Nephron progenitor cell (in vitro differentiated cells): ENCODE measurements at regions not wholly inside any gene's neighbourhood (a gene's known extent, or its start where the extent isn't known, plus 50 kb on each side); places are given as distances from the start of the nearest gene placed in this dataset.
"Not testable (repeated sequence)": the region's sequence is repeated elsewhere in the genome, so short reads cannot be mapped to it uniquely, and the experiment has no call there.

Source experiments
- DNase-seq: peaks from one replicate; pipeline ENCODE4 v3.0.0; 2021
- H3K27ac Mint-ChIP-seq: 2 replicates; pipeline ENCODE4 v1.8.0; 2021; ENCODE audit warnings: mild to moderate bottlenecking, moderate library complexity, mixed read lengths
- H3K27me3 Mint-ChIP-seq: 2 replicates; pipeline ENCODE4 v1.8.0; 2021; ENCODE audit warnings: mild to moderate bottlenecking, low read depth, mixed read lengths; ENCODE audit not compliant: poor library complexity
- H3K36me3 Mint-ChIP-seq: 2 replicates; pipeline ENCODE4 v1.8.0; 2021; ENCODE audit warnings: low read depth, mixed read lengths
- H3K4me1 Mint-ChIP-seq: 2 replicates; pipeline ENCODE4 v1.8.0; 2021; ENCODE audit warnings: mixed read lengths
- H3K4me3 Mint-ChIP-seq: 2 replicates; pipeline ENCODE4 v1.8.0; 2021; ENCODE audit warnings: mild to moderate bottlenecking, moderate library complexity, mixed read lengths
- H3K9me3 Mint-ChIP-seq: 2 replicates; pipeline ENCODE4 v1.8.0; 2021; ENCODE audit warnings: mild to moderate bottlenecking, moderate library complexity, mixed read lengths
- TF ChIP-seq, protein P1 (sequence below): fragments of 200-600 bp; sonication (generic); IDR thresholded peaks from 2 replicates; pipeline ENCODE4 v1.5.0; 2021; ENCODE audit warnings: antibody characterized with exemption

DNA sequence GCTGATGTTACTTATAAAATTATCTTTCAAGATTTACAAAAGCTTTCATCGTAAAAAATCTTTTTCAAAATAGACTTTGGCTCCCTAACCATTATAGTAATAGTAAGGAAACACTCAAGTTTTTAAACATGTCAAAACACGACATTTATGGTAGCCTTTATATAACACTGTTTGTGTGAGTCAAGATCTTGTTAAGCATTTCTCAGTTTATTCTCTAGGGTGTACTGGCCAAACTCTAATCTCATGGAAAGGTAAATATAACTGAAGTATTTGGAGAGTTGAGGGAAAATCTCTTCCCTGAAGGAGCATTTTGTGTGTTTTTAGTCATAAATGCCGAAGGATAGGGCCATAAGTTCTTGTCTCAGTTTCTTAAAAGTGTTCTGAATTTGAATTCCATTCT lies 790.9 kb upstream of the NCAM2 start:
- Mint-ChIP-seq H3K27ac (peak overlapping the region; percentile 15), H3K27me3 (peaks cover 4% of the 10 kb centered on the region), H3K9me3 (no peaks in the 10 kb centered on the region), H3K4me1 (peaks cover 8% of the 10 kb centered on the region), H3K36me3 (no peaks in the 10 kb centered on the region), H3K4me3 (no peak overlapping the region)
- TF ChIP-seq, protein P1, sequence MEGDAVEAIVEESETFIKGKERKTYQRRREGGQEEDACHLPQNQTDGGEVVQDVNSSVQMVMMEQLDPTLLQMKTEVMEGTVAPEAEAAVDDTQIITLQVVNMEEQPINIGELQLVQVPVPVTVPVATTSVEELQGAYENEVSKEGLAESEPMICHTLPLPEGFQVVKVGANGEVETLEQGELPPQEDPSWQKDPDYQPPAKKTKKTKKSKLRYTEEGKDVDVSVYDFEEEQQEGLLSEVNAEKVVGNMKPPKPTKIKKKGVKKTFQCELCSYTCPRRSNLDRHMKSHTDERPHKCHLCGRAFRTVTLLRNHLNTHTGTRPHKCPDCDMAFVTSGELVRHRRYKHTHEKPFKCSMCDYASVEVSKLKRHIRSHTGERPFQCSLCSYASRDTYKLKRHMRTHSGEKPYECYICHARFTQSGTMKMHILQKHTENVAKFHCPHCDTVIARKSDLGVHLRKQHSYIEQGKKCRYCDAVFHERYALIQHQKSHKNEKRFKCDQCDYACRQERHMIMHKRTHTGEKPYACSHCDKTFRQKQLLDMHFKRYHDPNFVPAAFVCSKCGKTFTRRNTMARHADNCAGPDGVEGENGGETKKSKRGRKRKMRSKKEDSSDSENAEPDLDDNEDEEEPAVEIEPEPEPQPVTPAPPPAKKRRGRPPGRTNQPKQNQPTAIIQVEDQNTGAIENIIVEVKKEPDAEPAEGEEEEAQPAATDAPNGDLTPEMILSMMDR, result no peak
- no peak for DNase-seq

DNA sequence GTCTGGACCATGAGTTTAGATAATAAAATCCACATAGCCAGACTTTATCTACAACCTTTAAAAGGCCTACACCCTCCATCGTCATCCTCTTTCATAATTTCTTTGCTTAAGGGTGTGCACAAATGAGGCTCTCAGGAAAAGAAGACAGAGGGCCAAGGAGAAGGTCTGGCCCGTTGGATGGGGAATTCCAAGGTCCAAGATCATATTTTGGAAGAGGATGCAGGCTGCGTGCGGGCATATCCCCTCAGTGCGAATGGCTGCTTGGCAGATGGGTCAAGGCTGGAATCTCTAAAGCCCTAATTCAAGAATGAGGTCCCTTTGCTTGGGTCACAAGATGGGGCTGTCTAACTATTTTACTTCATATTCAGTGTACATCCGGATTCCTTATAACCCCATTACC lies 782.2 kb upstream of the NCAM2 start:
- Mint-ChIP-seq H3K27me3 (peaks cover 7% of the 10 kb centered on the region), H3K4me1 (no peaks in the 10 kb centered on the region), H3K36me3 (no peaks in the 10 kb centered on the region), H3K27ac (no peak overlapping the region), H3K4me3 (no peak overlapping the region), H3K9me3 (no peaks in the 10 kb centered on the region)
- TF ChIP-seq, protein P1, result no peak
- no peak for DNase-seq

DNA sequence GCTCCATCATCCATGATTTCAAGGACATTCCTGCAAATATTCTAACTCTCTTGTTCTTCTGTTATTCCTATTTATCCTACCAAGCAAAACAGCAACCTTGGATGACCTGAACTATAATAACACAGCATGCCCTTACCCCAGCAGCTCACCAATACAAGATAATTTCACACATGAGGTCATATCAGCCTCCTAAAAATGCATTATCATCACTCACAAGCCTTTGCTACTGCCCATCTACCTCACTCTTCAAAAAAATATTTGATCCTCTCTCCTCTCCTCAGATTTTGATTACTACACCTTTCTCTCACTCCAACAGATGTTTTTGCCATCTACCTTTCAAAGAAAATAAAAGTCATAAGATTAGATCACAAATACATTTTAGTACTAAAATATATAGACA lies 777.6 kb upstream of the NCAM2 start:
- Mint-ChIP-seq H3K36me3 (no peaks in the 10 kb centered on the region), H3K27me3 (peaks cover 7% of the 10 kb centered on the region), H3K4me1 (no peaks in the 10 kb centered on the region), H3K27ac (no peak overlapping the region), H3K9me3 (no peaks in the 10 kb centered on the region), H3K4me3 (no peak overlapping the region)
- no peak for DNase-seq
- TF ChIP-seq, protein P1, result no peak

DNA sequence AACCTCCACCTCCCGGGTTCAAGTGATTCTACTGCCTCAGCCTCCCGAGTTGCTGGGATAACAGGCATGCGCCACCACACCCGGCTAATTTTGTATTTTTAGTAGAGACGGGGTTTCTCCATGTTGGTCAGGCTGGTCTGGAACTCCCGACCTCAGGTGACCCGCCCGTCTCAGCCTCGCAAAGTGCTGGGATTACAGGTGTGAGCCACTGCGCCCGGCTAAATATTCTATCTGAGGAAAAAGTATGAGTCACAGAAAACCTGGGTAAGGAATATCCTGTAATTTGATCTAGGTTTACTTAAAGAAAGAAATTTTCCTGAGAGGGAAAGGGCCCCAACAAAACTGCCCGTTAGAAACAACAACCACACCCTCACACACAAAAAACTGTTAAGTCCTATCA lies 776.2 kb upstream of the NCAM2 start:
- not testable (repeated sequence) for H3K4me1 Mint-ChIP-seq, DNase-seq, H3K9me3 Mint-ChIP-seq, H3K27me3 Mint-ChIP-seq, H3K27ac Mint-ChIP-seq, H3K4me3 Mint-ChIP-seq, H3K36me3 Mint-ChIP-seq

DNA sequence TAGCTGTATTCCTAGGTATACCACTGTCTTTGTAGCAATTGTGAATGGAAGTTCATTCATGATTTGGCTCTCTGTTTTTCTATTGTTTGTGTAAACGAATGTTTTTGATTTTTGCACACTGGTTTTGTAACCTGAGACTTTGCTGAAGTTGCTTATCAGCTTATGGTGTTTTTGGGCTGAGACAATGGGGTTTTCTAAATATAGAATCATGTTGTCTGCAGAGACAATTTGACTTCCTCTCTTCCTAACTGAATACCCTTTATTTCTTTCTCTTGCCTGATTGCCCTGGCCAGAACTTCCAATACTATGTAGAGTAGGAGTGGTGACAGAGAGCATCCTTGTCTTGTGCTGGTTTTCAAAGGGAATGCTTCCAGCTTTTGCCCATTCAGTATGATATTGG lies 761.6 kb upstream of the NCAM2 start:
- not testable (repeated sequence) for H3K27me3 Mint-ChIP-seq, DNase-seq, H3K36me3 Mint-ChIP-seq, H3K27ac Mint-ChIP-seq, H3K4me1 Mint-ChIP-seq, H3K4me3 Mint-ChIP-seq
- peaks cover 23% of the 10 kb centered on the region for H3K9me3 Mint-ChIP-seq

DNA sequence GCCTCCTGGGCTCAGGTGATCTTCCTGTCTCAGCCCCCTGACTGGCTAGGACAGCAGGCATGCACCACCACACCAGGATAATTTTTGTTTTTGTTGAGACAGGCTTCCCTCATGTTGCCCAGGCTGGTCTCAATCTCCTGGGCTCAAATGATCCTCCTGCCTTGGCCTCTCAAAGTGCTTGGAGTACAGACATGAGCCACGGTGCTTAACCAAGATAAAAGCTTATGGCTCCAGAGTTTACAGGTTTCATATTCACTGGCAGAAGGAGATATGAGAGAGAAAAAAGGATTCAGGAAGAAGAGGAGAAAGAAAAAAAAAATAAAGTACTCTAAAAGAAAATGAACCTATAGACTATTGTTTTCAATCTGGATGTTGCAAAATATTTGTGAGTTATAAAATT lies 748.8 kb upstream of the NCAM2 start:
- TF ChIP-seq, protein P1, result no peak
- Mint-ChIP-seq H3K27me3 (no peaks in the 10 kb centered on the region), H3K9me3 (no peaks in the 10 kb centered on the region), H3K36me3 (no peaks in the 10 kb centered on the region), H3K4me3 (no peak overlapping the region), H3K27ac (no peak overlapping the region), H3K4me1 (no peaks in the 10 kb centered on the region)
- DNase-seq, result no peak

DNA sequence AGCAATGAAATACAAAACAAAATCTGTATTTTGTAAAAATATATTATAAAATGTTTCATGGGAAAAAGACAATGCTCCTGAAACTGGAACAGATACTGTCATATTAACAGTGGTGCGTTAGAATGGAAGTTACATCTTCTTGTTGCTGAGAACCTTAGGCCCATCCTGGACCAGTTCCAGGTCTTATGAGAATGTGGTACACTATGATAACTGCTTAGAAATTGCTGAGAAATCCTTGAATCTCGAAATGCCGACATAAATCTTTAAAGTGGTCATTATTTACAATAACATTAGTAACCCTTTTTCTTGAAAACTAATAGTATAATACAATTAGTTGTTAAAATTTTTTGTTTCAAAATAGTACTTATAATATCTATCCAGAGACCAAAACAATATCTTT lies 747.9 kb upstream of the NCAM2 start:
- no peaks in the 10 kb centered on the region for H3K36me3 Mint-ChIP-seq
- no peak for DNase-seq
- no peaks in the 10 kb centered on the region for H3K4me1 Mint-ChIP-seq
- no peak overlapping the region for H3K4me3 Mint-ChIP-seq
- TF ChIP-seq, protein P1, result no peak
- no peaks in the 10 kb centered on the region for H3K9me3 Mint-ChIP-seq
- no peak overlapping the region for H3K27ac Mint-ChIP-seq
- H3K27me3 Mint-ChIP-seq, result no peaks in the 10 kb centered on the region
